ENCODE measurements at regions not wholly inside any gene's neighbourhood (a gene's known extent, or its start where the extent isn't known, plus 50 kb on each side); places are given as distances from the start of the nearest gene placed in this dataset.

- no peaks in the 10 kb centered on the region for H3K27me3 ChIP-seq (replicated peaks in 1 of 2; ENCODE audit: control insufficient read depth in 2 of 2, insufficient read depth in 2 of 2, low read length in 1 of 2)
- CTCF ChIA-PET, result no interaction called here
- ATAC-seq, result no peak
- H3K9me3 ChIP-seq (replicated peaks; ENCODE audit: control insufficient read depth, insufficient read depth, low read length), result no peaks in the 10 kb centered on the region
- in situ Hi-C loops (cut with MboI), result no loop called here
- no peaks in the 10 kb centered on the region for H4K20me1 ChIP-seq (ENCODE audit: control insufficient read depth, insufficient read depth)
- no peak overlapping the region for H3K4me2 ChIP-seq (ENCODE audit: control insufficient read depth, insufficient read depth)
- no peaks in the 10 kb centered on the region for H3K79me2 ChIP-seq (ENCODE audit: control insufficient read depth, insufficient read depth, low read length)
- TF ChIP-seq FOS (IDR thresholded peaks at IDR 0.05; ENCODE audit: borderline replicate concordance, extremely low read depth, insufficient read length), result no peak
- TF ChIP-seq SMAD1 (IDR thresholded peaks at IDR 0.05; ENCODE audit: low read depth, partially characterized antibody), result no peak
- TF ChIP-seq FOXK2 (IDR thresholded peaks at IDR 0.05), result no peak
- no peak for TF ChIP-seq NR2C1 (IDR thresholded peaks at IDR 0.05)
- no peak for TF ChIP-seq TCF3 (IDR thresholded peaks at IDR 0.05; ENCODE audit: borderline replicate concordance, insufficient read depth, low read depth, low read length)
- TF ChIP-seq E2F8 (IDR thresholded peaks at IDR 0.05; ENCODE audit: low read depth, partially characterized antibody), result no peak
- TF ChIP-seq CBFB (IDR thresholded peaks at IDR 0.05; ENCODE audit: low read depth), result no peak
- no peak for TF ChIP-seq ESRRA (IDR thresholded peaks at IDR 0.05; ENCODE audit: low read length)
- TF ChIP-seq WRNIP1 (IDR thresholded peaks at IDR 0.05; ENCODE audit: borderline replicate concordance, low read depth, low read length), result no peak
- no peak for TF ChIP-seq IKZF1 (conservative IDR thresholded peaks at IDR 0.05)
- TF ChIP-seq EED (IDR thresholded peaks at IDR 0.05; ENCODE audit: low read depth), result no peak
- no peak for TF ChIP-seq RUNX3 (IDR thresholded peaks at IDR 0.05; ENCODE audit: low read length)
- TF ChIP-seq LARP7 (IDR thresholded peaks at IDR 0.05), result no peak
- no peak for TF ChIP-seq IKZF2 (IDR thresholded peaks at IDR 0.05)
- TF ChIP-seq SMAD5 (IDR thresholded peaks at IDR 0.05; ENCODE audit: low read depth), result no peak
- no TSS peak for BruUV-seq (replicated peaks)
- no peak overlapping the region for H3K27ac ChIP-seq (ENCODE audit: control insufficient read depth, insufficient read depth)
- H3K9ac ChIP-seq (ENCODE audit: control insufficient read depth, insufficient read depth, low read length), result no peak overlapping the region
- H3K4me3 ChIP-seq, result no peak overlapping the region
- POLR2A ChIA-PET, result no interaction called here
- intact Hi-C loops (cut with micrococcal nuclease; ENCODE audit: unreplicated experiment), result no loop called here
- FAIRE-seq, result no peak
- no peak for DNase-seq (ENCODE audit: low read depth, low spot score)
- no peak overlapping the region for H2AFZ ChIP-seq (ENCODE audit: control insufficient read depth, low read depth, low read length)
- RAD21 ChIA-PET (ENCODE audit: unreplicated experiment), result no interaction called here
- SMC1A ChIA-PET (ENCODE audit: uncharacterized antibody, unreplicated experiment), result no interaction called here
- H3K4me1 ChIP-seq (ENCODE audit: control insufficient read depth, insufficient read depth, low read length), result no peaks in the 10 kb centered on the region
- H3K36me3 ChIP-seq (ENCODE audit: control insufficient read depth in 2 of 2, insufficient read depth in 2 of 2, low read length in 1 of 2), result no peaks in the 10 kb centered on the region
These were observed 361.1 kb upstream of the PTCHD4 start for GRCh38 chr6:48472091-48472490.

Measured in GM12878 (cell line).